K562 (cell line): ENCODE measurements at regions not wholly inside any gene's neighbourhood (a gene's known extent, or its start where the extent isn't known, plus 50 kb on each side); places are given as distances from the start of the nearest gene placed in this dataset.

Experiments
- ATAC-seq: fragments of 200-7000 bp; cut with Tn5 transposase; 3 replicates; pipeline ENCODE4 v1.9.1; 2020; ENCODE audit warnings: moderate library complexity
- BruUV-seq: library from RNA; stranded (reverse); fragments of 400-500 nt; replicated peaks from 2 replicates; lab custom pipeline; 2021; lab: Mats Ljungman, UMichigan
- CTCF ChIA-PET: fragments of 300-600 bp; formaldehyde crosslinking; extraction: SDS; loops from one replicate; lab custom pipeline; 2021; ENCODE audit warnings: low intra/inter-chr PET ratio; lab: Yijun Ruan, JAX
- POLR2A ChIA-PET: fragments of 300-600, 350-650 bp; sonication (Branson Sonifier 250); formaldehyde crosslinking; extraction: SDS; loops from one replicate; lab custom pipeline; 2021; ENCODE audit warnings: antibody characterized with exemption, inconsistent platforms; lab: Yijun Ruan, JAX
- DNase-seq, 4 experiments: peaks; one replicate each; pipeline versions ENCODE4 v3.0.0 to v3.0.0-alpha.2; 2011 to 2018; ENCODE audit warnings: low spot score in 3 of 4, mixed read lengths in 3 of 4; ENCODE audit errors: extremely low read depth in 1 of 4
- FAIRE-seq: peaks from 2 replicates; lab custom pipeline; 2011; peaks lifted over from hg19 to GRCh38; lab: Jason Lieb, UNC
- H2AFZ ChIP-seq: 2 replicates; pipeline ENCODE4 v1.6.0; 2011; ENCODE audit warnings: low read depth, low read length, control low read depth, inconsistent platforms
- H3K27ac ChIP-seq: fragments of 200-600 bp; 3 replicates; pipeline ENCODE4 v1.8.0; 2011; ENCODE audit warnings: low read depth, mild to moderate bottlenecking, control low read depth, inconsistent platforms, low read length, moderate library complexity, mixed read lengths; ENCODE audit errors: extremely low read depth
- H3K27me3 ChIP-seq, 2 experiments: fragments of 300-600 bp in 1 of 2; 2 replicates in 1 of 2; 3 replicates in 1 of 2; pipeline versions ENCODE4 v1.6.0 to v1.8.0; 2011; ENCODE audit warnings: inconsistent platforms in 2 of 2, low read length in 2 of 2, mild to moderate bottlenecking in 1 of 2, mixed read lengths in 1 of 2, moderate library complexity in 1 of 2; ENCODE audit not compliant: control insufficient read depth in 2 of 2, insufficient read depth in 2 of 2
- H3K36me3 ChIP-seq: fragments of 300-600 bp; 3 replicates; pipeline ENCODE4 v1.8.0; 2011; ENCODE audit warnings: mild to moderate bottlenecking, low read length, inconsistent platforms; ENCODE audit not compliant: control insufficient read depth, insufficient read depth
- H3K4me1 ChIP-seq, 2 experiments: fragments of 200-600 bp in 1 of 2; replicated peaks in 1 of 2; 2 replicates in 1 of 2; 3 replicates in 1 of 2; pipeline versions ENCODE4 v1.5.1 to v1.8.0; 2011; ENCODE audit warnings: inconsistent platforms in 2 of 2, low read length in 2 of 2, mild to moderate bottlenecking in 1 of 2, mixed read lengths in 1 of 2, moderate library complexity in 1 of 2; ENCODE audit not compliant: control insufficient read depth in 2 of 2, insufficient read depth in 2 of 2
- H3K4me2 ChIP-seq: 2 replicates; pipeline ENCODE4 v1.6.1; 2011; ENCODE audit warnings: low read length, control low read depth, inconsistent platforms, mixed read lengths; ENCODE audit not compliant: insufficient read depth
- H3K4me3 ChIP-seq: fragments of 200-600 bp; sonication (generic), shearing (Covaris generic); 2 replicates; pipeline ENCODE4 v1.5.1; 2016; ENCODE audit warnings: control low read depth, inconsistent platforms
- H3K79me2 ChIP-seq: fragments of 200-600 bp; 3 replicates; pipeline ENCODE4 v1.8.0; 2011; ENCODE audit warnings: low read length, inconsistent platforms; ENCODE audit not compliant: control insufficient read depth, insufficient read depth
- H3K9ac ChIP-seq, 2 experiments: 2 replicates each; pipeline versions ENCODE4 v1.6.0 to v1.6.1; 2011; ENCODE audit warnings: low read depth in 2 of 2, low read length in 2 of 2, control low read depth in 1 of 2, inconsistent platforms in 1 of 2, mild to moderate bottlenecking in 1 of 2, mixed read lengths in 1 of 2; ENCODE audit not compliant: insufficient read depth in 1 of 2
- H3K9me1 ChIP-seq: one replicate; pipeline ENCODE4 v1.6.0; 2011; ENCODE audit warnings: inconsistent platforms, mild to moderate bottlenecking, low read length, moderate library complexity; ENCODE audit not compliant: control insufficient read depth, insufficient read depth
- H3K9me3 ChIP-seq: replicated peaks from 2 replicates; pipeline ENCODE4 v1.5.1; 2011; ENCODE audit warnings: low read depth, low read length, inconsistent platforms; ENCODE audit not compliant: control insufficient read depth, insufficient read depth
- H4K20me1 ChIP-seq: replicated peaks from 2 replicates; pipeline ENCODE4 v1.6.1; 2011; ENCODE audit warnings: low read length, inconsistent platforms, mixed read lengths; ENCODE audit not compliant: control insufficient read depth, insufficient read depth
- FOSL1 ChIP-seq: fragments of 200-800 bp; sonication (Bioruptor generic); conservative IDR thresholded peaks from 2 replicates; pipeline ENCODE4 v1.6.1; 2016; ENCODE audit warnings: missing genetic modification characterization, missing compliant biosample characterization
- FOXJ2 ChIP-seq: fragments of 200-800 bp; sonication (Bioruptor generic); IDR thresholded peaks from 2 replicates; pipeline ENCODE4 v1.6.1; 2016; ENCODE audit warnings: missing genetic modification characterization, missing compliant biosample characterization
- FOXJ3 ChIP-seq: sonication (generic); formaldehyde crosslinking; IDR thresholded peaks from 2 replicates; pipeline ENCODE4 v1.4.0; 2020; ENCODE audit warnings: mild to moderate bottlenecking, missing genetic modification reagents
- HCFC1 ChIP-seq: IDR thresholded peaks from 2 replicates; pipeline ENCODE4 v1.6.1; 2012; ENCODE audit warnings: low read depth, low read length, improper control_type of control experiment
- IRF2 ChIP-seq: sonication (generic); formaldehyde crosslinking; IDR thresholded peaks from 2 replicates; pipeline ENCODE4 v1.8.1; 2022; ENCODE audit warnings: mild to moderate bottlenecking, missing genetic modification reagents
- KHSRP ChIP-seq: fragments of 450-650 bp; IDR thresholded peaks from 2 replicates; pipeline ENCODE4 v1.6.1; 2017
- KLF10 ChIP-seq: fragments of 250-450 bp; sonication (Bioruptor Pico); IDR thresholded peaks from 2 replicates; pipeline ENCODE4 v1.6.1; 2021; ENCODE audit warnings: matching md5 sums
- NR3C1 ChIP-seq: sonication (generic); formaldehyde crosslinking; IDR thresholded peaks from 2 replicates; pipeline ENCODE4 v1.8.1; 2022; ENCODE audit warnings: missing genetic modification reagents
- POLR2AphosphoS2 ChIP-seq: IDR thresholded peaks from 2 replicates; pipeline ENCODE4 v1.6.1; 2012; ENCODE audit warnings: low read length, improper control_type of control experiment
- RERE ChIP-seq: sonication (generic); formaldehyde crosslinking; IDR thresholded peaks from 2 replicates; pipeline ENCODE4 v1.8.0; 2023; ENCODE audit warnings: missing genetic modification reagents, mild to moderate bottlenecking, borderline replicate concordance
- ZBTB12 ChIP-seq: fragments of 250-450 bp; sonication (Bioruptor Pico); IDR thresholded peaks from 2 replicates; pipeline ENCODE4 v1.4.0; 2020
- WGBS: fragments of 100-300 bp; shearing (Covaris generic); methylation state at CpG from one replicate; pipeline ENCODE4 v1.1.6; 2016; ENCODE audit warnings: low coverage, mixed read lengths; ENCODE audit not compliant: insufficient coverage; ENCODE audit errors: missing lambda C conversion rate; 5-methylcytosine and 5-hydroxymethylcytosine counted together
- in situ Hi-C: fragments of 300-500 bp; cut with MboI; formaldehyde crosslinking; loops from 4 replicates; pipeline ENCODE4 v1.15.0; 2018; ENCODE audit warnings: inconsistent platforms, mixed read lengths
- intact Hi-C: fragments of 100-400 bp; cut with micrococcal nuclease; formaldehyde crosslinking; loops from 2 replicates; pipeline ENCODE4 v1.14.2; 2022
- TF ChIP-seq, protein P1 (sequence below): fragments of 250-450 bp; sonication (Bioruptor Pico); IDR thresholded peaks from 2 replicates; pipeline ENCODE4 v1.5.0; 2020; ENCODE audit warnings: mild to moderate bottlenecking, borderline replicate concordance
- TF ChIP-seq, protein P2 (sequence below): fragments of 250-450 bp; sonication (Bioruptor Pico); IDR thresholded peaks from 2 replicates; pipeline ENCODE4 v1.8.0; 2021; ENCODE audit warnings: moderate library complexity, mild to moderate bottlenecking, inconsistent platforms

DNA sequence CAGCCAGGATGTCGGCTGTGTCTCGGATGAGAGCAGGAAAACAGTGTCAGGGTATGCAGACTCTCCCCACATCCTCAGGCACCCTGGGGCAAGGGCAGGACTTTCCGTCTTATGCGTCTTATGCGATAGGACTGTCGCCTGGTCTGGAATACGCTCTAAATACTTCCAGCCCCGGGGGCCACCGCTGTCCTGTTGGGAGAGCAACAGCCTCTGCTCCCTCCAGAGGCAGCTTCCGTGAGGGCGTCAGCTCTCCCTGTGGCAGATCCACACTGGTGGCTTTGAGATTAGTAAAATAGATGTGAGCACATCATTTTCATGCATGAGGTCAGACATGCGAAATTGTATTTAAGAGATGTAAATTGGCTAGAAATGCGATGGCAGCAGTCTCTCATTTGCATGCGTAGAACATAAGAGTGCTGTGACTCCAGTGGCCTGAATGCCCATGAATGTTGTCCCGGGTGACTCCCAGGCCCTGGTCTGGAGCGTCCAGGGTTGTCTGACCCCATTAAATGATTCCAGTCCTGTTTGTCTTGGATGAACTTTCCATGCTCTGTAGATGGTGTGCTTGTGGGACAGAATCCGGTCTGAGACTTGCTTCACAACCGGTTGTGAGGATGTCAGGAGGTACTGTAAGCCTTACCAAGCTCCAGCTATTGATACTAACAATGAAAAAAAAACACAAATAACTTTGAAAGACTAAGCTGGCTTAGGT is 228.2 kb downstream of the SYK start:
- Histone ChIP-seq H3K27me3 (peaks cover 0 to 36% of the 10 kb centered on the region in 2 experiments; a peak in 3 of 5 replicates), H2AFZ (no peak overlapping the region), H3K9me1 (no peaks in the 10 kb centered on the region), H3K9ac (no peak overlapping the region), H4K20me1 (no peaks in the 10 kb centered on the region), H3K4me2 (no peak overlapping the region), H3K9me3 (no peaks in the 10 kb centered on the region), H3K4me3 (no peak overlapping the region), H3K79me2 (no peaks in the 10 kb centered on the region), H3K27ac (no peak overlapping the region), H3K36me3 (no peaks in the 10 kb centered on the region), H3K4me1 (no peaks in the 10 kb centered on the region)
- CTCF ChIA-PET: no interaction called here
- ATAC-seq (no peak), DNase-seq (no peak), FAIRE-seq (no peak)
- POLR2A ChIA-PET: no interaction called here
- BruUV-seq: no TSS peak
- 2% methylated on average over 17 of the region's 18 CpGs for WGBS
- intact Hi-C loops: loop anchor here (10.0 kb wide), 2 partner anchors 115 to 645 kb away; no protein-coding TSS in a partner anchor
- in situ Hi-C loops: loop anchor here (5.0 kb wide), 1 partner anchor 397 kb away; no protein-coding TSS in a partner anchor
- TF ChIP-seq, protein P1, sequence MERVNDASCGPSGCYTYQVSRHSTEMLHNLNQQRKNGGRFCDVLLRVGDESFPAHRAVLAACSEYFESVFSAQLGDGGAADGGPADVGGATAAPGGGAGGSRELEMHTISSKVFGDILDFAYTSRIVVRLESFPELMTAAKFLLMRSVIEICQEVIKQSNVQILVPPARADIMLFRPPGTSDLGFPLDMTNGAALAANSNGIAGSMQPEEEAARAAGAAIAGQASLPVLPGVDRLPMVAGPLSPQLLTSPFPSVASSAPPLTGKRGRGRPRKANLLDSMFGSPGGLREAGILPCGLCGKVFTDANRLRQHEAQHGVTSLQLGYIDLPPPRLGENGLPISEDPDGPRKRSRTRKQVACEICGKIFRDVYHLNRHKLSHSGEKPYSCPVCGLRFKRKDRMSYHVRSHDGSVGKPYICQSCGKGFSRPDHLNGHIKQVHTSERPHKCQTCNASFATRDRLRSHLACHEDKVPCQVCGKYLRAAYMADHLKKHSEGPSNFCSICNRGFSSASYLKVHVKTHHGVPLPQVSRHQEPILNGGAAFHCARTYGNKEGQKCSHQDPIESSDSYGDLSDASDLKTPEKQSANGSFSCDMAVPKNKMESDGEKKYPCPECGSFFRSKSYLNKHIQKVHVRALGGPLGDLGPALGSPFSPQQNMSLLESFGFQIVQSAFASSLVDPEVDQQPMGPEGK (CRISPR knock-in tag): no peak
- TF ChIP-seq IRF2 (CRISPR knock-in tag) (no peak), KHSRP (no peak), POLR2AphosphoS2 (no peak), FOXJ3 (CRISPR knock-in tag) (no peak), HCFC1 (no peak), ZBTB12 (CRISPR knock-in tag) (no peak), RERE (CRISPR knock-in tag) (no peak), FOSL1 (tag) (no peak), NR3C1 (no peak), KLF10 (no peak), FOXJ2 (tag) (no peak)
- TF ChIP-seq, protein P2, sequence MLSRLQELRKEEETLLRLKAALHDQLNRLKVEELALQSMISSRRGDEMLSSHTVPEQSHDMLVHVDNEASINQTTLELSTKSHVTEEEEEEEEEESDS (CRISPR knock-in tag): no peak
